ENCODE measurements at regions not wholly inside any gene's neighbourhood (a gene's known extent, or its start where the extent isn't known, plus 50 kb on each side); places are given as distances from the start of the nearest gene placed in this dataset.

DNA sequence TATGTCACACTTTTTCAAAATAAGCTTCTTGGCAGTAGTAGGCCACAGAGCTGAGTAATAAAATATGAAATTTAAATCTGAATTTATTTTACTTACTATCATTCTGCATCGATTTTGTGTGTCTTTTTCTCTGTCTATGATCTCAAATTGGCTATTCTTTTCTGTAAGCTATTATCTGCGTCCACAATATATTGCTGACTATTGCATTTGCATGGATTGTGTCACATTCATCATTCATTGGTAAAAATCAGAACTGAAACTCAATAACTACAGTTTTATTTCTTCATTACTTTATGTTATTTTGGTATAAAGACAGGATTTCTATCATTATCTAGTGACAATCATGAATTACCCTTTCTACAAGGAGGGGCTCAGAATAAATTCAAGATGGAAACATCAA, 154.8 kb upstream of the AGR3 start:
- Histone ChIP-seq H3K9me3 (ENCODE audit: control insufficient read depth in 2 of 2, low read length in 2 of 2) (no peaks in the 10 kb centered on the region), H3K36me3 (ENCODE audit: control insufficient read depth in 2 of 2, insufficient read depth in 2 of 2, low read length in 2 of 2) (no peaks in the 10 kb centered on the region), H3K27me3 (ENCODE audit: control insufficient read depth in 1 of 2, insufficient read depth in 2 of 2, low read length in 2 of 2) (no peaks in the 10 kb centered on the region), H3K27ac (ENCODE audit: low read length) (no peak overlapping the region), H3K9ac (ENCODE audit: low read length in 2 of 2) (no peak overlapping the region), H3K4me1 (ENCODE audit: control insufficient read depth, insufficient read depth, low read length) (no peaks in the 10 kb centered on the region), H3K4me3 (ENCODE audit: low read length in 2 of 2) (no peak overlapping the region)

DNA sequence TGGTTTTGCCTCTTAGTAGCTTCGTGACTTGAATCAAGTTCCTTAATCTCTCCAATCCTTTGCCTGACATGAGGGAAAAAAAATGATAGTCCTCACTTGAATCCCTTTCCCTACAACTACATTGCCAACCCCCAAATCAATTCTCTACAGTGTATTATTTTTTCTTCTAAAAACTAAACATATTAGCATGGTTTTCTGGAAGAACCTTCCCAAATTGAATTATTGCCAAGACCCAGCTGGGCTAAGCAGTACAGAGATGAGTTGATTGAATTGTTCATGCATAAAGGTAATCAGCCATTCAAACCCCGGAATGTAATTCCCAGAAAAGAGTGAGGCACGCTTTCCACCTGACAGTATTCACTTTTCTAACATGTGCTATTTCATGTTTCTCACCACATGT, 155.6 kb upstream of the AGR3 start:
- Histone ChIP-seq H3K27me3 (ENCODE audit: control insufficient read depth in 1 of 2, insufficient read depth in 2 of 2, low read length in 2 of 2) (no peaks in the 10 kb centered on the region), H3K9ac (ENCODE audit: low read length in 2 of 2) (no peak overlapping the region), H3K36me3 (ENCODE audit: control insufficient read depth in 2 of 2, insufficient read depth in 2 of 2, low read length in 2 of 2) (no peaks in the 10 kb centered on the region), H3K27ac (ENCODE audit: low read length) (no peak overlapping the region), H3K9me3 (ENCODE audit: control insufficient read depth in 2 of 2, low read length in 2 of 2) (no peaks in the 10 kb centered on the region), H3K4me3 (ENCODE audit: low read length in 2 of 2) (no peak overlapping the region), H3K4me1 (ENCODE audit: control insufficient read depth, insufficient read depth, low read length) (no peaks in the 10 kb centered on the region)

DNA sequence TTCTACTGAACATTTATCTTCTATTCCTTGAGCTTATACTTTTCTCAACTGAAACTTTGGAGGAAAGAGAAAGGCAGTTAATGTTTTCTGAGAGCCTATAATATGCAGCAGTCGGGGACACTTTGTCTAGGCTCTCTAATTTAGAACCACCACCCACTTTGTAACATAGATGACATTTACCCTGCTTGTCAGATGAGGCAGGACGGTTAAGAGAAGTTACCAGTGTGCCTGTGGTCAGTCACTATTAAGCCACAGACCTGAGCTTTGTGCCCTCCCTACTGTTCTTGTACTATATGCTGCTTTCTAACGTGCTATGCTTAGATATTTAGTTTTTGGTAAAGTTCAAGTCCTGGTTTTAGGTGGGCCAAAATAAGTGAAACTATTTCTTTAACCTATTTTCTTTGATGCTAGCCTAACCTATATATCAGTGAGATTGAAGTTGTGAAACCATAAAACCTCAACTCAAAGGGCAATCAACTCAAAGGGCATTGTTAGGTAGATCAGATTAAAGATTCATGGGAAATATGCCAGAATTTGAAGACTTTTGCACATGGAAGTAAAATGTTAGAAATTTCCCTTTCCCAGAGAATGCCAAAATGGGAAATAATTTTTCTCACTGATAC, 156.5 kb upstream of the AGR3 start:
- H3K36me3 ChIP-seq (ENCODE audit: control insufficient read depth in 2 of 2, insufficient read depth in 2 of 2, low read length in 2 of 2), result no peaks in the 10 kb centered on the region
- H3K9me3 ChIP-seq (ENCODE audit: control insufficient read depth in 2 of 2, low read length in 2 of 2), result no peaks in the 10 kb centered on the region
- H3K27me3 ChIP-seq (ENCODE audit: control insufficient read depth in 1 of 2, insufficient read depth in 2 of 2, low read length in 2 of 2), result no peaks in the 10 kb centered on the region
- H3K4me1 ChIP-seq (ENCODE audit: control insufficient read depth, insufficient read depth, low read length), result no peaks in the 10 kb centered on the region
- no peak overlapping the region for H3K9ac ChIP-seq (ENCODE audit: low read length in 2 of 2)
- H3K27ac ChIP-seq (ENCODE audit: low read length), result no peak overlapping the region
- H3K4me3 ChIP-seq (ENCODE audit: low read length in 2 of 2), result no peak overlapping the region

DNA sequence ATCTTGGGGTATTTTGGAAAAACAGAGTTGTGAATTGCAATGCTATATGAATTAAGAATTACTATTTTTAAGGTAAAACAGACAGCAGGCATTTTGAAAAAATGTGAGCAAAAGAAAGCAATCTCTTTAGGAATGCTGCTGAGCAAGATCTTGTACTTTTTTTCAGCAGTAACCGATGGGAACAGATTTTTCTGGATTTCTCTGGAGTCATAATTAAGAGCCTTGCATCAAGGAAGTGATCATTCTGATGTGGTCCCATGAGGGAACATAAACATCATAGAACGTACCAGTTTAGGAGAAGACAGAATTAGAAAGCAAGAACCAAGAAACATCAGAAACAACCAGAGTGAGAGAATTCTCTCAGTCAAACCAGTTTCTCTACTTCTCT, 157.0 kb upstream of the AGR3 start:
- no peak overlapping the region for H3K4me3 ChIP-seq (ENCODE audit: low read length in 2 of 2)
- no peaks in the 10 kb centered on the region for H3K27me3 ChIP-seq (ENCODE audit: control insufficient read depth in 1 of 2, insufficient read depth in 2 of 2, low read length in 2 of 2)
- no peaks in the 10 kb centered on the region for H3K36me3 ChIP-seq (ENCODE audit: control insufficient read depth in 2 of 2, insufficient read depth in 2 of 2, low read length in 2 of 2)
- no peak overlapping the region for H3K9ac ChIP-seq (ENCODE audit: low read length in 2 of 2)
- no peak overlapping the region for H3K27ac ChIP-seq (ENCODE audit: low read length)
- H3K4me1 ChIP-seq (ENCODE audit: control insufficient read depth, insufficient read depth, low read length), result no peaks in the 10 kb centered on the region
- no peaks in the 10 kb centered on the region for H3K9me3 ChIP-seq (ENCODE audit: control insufficient read depth in 2 of 2, low read length in 2 of 2)

DNA sequence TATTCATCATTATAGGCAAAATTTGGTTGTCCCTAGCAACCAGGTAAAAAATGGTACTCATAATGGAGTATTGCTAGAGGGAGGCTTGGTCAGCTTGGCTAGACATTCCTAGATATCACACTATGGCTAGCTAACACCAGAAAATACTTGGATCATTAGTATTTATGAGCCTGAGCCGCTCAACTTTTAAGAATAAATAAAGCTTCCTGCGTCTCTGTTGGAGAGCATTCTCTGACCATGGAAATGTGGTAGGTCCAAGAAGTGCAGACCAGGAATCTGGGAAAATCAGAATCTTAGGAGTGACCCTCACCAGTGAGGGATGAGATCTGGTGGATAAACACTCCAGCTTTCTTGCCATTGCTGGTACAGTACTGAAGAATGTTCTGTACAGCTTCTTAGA, 157.6 kb upstream of the AGR3 start:
- no peaks in the 10 kb centered on the region for H3K4me1 ChIP-seq (ENCODE audit: control insufficient read depth, insufficient read depth, low read length)
- no peaks in the 10 kb centered on the region for H3K9me3 ChIP-seq (ENCODE audit: control insufficient read depth in 2 of 2, low read length in 2 of 2)
- no peak overlapping the region for H3K4me3 ChIP-seq (ENCODE audit: low read length in 2 of 2)
- H3K36me3 ChIP-seq (ENCODE audit: control insufficient read depth in 2 of 2, insufficient read depth in 2 of 2, low read length in 2 of 2), result no peaks in the 10 kb centered on the region
- no peak overlapping the region for H3K9ac ChIP-seq (ENCODE audit: low read length in 2 of 2)
- H3K27me3 ChIP-seq (ENCODE audit: control insufficient read depth in 1 of 2, insufficient read depth in 2 of 2, low read length in 2 of 2), result no peaks in the 10 kb centered on the region
- H3K27ac ChIP-seq (ENCODE audit: low read length), result no peak overlapping the region

DNA sequence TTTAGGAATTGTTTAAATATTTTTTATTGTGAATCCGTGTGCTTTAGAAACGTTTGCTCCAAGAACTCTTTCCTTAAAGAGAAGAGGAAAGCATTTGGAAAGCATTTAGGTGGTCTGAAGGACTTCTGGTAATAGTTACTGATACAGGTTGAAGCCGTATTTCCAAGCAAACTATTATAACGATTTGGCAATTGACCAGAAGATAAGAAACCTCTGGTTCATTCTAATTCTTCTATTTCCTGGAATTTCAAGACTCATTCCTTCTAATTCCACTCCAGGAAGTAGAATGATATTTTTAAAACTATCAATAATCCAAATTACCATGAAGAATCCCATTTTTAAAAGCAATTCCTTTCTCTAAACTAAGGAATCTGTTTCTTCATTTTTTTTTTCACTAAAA, 158.9 kb upstream of the AGR3 start:
- H3K27me3 ChIP-seq (ENCODE audit: control insufficient read depth in 1 of 2, insufficient read depth in 2 of 2, low read length in 2 of 2), result no peaks in the 10 kb centered on the region
- no peak overlapping the region for H3K4me3 ChIP-seq (ENCODE audit: low read length in 2 of 2)
- no peak overlapping the region for H3K27ac ChIP-seq (ENCODE audit: low read length)
- H3K9ac ChIP-seq (ENCODE audit: low read length in 2 of 2), result no peak overlapping the region
- H3K36me3 ChIP-seq (ENCODE audit: control insufficient read depth in 2 of 2, insufficient read depth in 2 of 2, low read length in 2 of 2), result no peaks in the 10 kb centered on the region
- H3K9me3 ChIP-seq (ENCODE audit: control insufficient read depth in 2 of 2, low read length in 2 of 2), result no peaks in the 10 kb centered on the region
- H3K4me1 ChIP-seq (ENCODE audit: control insufficient read depth, insufficient read depth, low read length), result no peaks in the 10 kb centered on the region

DNA sequence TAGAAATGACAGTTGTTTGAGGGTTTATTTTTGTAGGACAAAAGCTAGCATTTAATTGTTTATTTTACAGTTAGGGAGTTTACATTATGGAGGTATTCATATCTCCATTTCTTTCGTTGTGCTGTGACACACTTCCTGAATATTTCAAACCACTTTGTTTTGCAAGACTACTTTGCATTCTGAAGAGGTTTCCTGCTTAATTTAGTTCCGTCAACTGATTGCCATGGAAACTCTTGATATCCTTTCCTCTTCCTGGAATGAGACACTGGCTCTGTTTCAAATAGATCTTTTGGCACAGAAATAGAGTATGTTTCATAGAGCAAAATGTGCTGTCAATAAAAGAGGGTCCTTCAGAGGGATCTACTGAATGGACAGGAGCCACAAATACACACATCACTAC, 159.5 kb upstream of the AGR3 start:
- Histone ChIP-seq H3K4me1 (ENCODE audit: control insufficient read depth, insufficient read depth, low read length) (no peaks in the 10 kb centered on the region), H3K27ac (ENCODE audit: low read length) (no peak overlapping the region), H3K36me3 (ENCODE audit: control insufficient read depth in 2 of 2, insufficient read depth in 2 of 2, low read length in 2 of 2) (no peaks in the 10 kb centered on the region), H3K9me3 (ENCODE audit: control insufficient read depth in 2 of 2, low read length in 2 of 2) (no peaks in the 10 kb centered on the region), H3K4me3 (ENCODE audit: low read length in 2 of 2) (no peak overlapping the region), H3K9ac (ENCODE audit: low read length in 2 of 2) (no peak overlapping the region), H3K27me3 (ENCODE audit: control insufficient read depth in 1 of 2, insufficient read depth in 2 of 2, low read length in 2 of 2) (no peaks in the 10 kb centered on the region)

DNA sequence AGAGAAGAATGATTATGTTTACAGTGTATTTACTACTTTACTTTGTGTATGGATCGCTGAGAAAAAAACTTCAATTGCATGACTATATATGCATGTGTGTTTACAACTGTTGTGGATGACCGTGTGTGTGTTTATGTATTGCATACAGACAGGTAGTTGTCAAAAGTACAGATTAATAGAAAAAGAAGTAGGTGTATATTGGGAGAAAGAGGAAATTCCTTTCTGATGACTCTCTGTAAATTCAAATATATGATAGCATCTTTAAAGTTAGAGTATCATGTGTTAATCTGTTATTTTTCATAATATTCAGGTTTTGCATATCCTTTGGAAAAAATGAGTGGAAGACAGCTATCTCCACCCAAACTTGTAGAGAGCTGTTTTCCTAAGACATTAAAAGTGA, 160.4 kb upstream of the AGR3 start:
- Histone ChIP-seq H3K27ac (ENCODE audit: low read length) (no peak overlapping the region), H3K9me3 (ENCODE audit: control insufficient read depth in 2 of 2, low read length in 2 of 2) (no peaks in the 10 kb centered on the region), H3K4me3 (ENCODE audit: low read length in 2 of 2) (no peak overlapping the region), H3K36me3 (ENCODE audit: control insufficient read depth in 2 of 2, insufficient read depth in 2 of 2, low read length in 2 of 2) (no peaks in the 10 kb centered on the region), H3K9ac (ENCODE audit: low read length in 2 of 2) (no peak overlapping the region), H3K27me3 (ENCODE audit: control insufficient read depth in 1 of 2, insufficient read depth in 2 of 2, low read length in 2 of 2) (no peaks in the 10 kb centered on the region), H3K4me1 (ENCODE audit: control insufficient read depth, insufficient read depth, low read length) (no peaks in the 10 kb centered on the region)

DNA sequence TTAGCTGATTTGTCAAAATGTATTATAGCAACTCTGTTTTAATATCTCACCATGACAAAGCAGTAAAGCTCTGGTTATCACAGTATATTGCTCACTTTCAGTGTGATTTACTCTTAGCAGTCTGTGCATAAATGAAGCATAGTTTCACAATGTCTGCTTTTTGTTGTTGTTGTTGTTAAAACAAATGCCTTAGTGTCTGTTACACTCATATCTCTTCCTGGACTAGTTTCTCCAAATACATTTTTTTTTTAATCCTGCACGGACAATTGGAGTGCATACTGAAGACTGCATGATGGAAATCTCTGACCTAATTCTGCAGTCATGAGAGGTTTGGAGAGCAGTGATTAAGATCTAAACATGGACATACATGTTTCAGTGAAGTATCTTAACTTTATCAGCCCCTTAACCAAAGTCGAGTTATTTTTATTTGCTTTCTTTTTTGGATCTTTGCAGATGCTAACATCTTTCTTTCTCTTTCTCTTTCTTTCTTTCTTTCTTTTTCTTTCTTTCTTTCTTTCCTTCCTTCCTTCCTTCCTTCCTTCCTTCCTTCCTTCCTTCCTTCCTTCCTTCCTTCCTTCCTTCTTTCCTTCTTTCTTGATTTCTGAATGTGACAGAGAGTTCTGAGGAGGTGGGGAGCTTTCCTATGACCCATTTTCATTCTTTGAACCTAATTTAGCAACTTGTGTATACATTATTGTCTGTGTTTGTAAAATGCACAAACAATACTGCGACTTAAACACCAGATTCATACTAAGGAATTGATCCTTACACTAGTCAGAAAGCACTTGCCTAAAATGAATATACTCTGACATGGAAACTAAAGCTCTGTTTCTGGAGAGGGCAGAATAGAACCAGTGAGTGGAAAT, 161.5 kb upstream of the AGR3 start:
- no peaks in the 10 kb centered on the region for H3K9me3 ChIP-seq (ENCODE audit: control insufficient read depth in 2 of 2, low read length in 2 of 2)
- H3K27me3 ChIP-seq (ENCODE audit: control insufficient read depth in 1 of 2, insufficient read depth in 2 of 2, low read length in 2 of 2), result no peaks in the 10 kb centered on the region
- H3K36me3 ChIP-seq (ENCODE audit: control insufficient read depth in 2 of 2, insufficient read depth in 2 of 2, low read length in 2 of 2), result no peaks in the 10 kb centered on the region
- H3K27ac ChIP-seq (ENCODE audit: low read length), result no peak overlapping the region
- no peak overlapping the region for H3K9ac ChIP-seq (ENCODE audit: low read length in 2 of 2)
- no peak overlapping the region for H3K4me3 ChIP-seq (ENCODE audit: low read length in 2 of 2)
- H3K4me1 ChIP-seq (ENCODE audit: control insufficient read depth, insufficient read depth, low read length), result no peaks in the 10 kb centered on the region

DNA sequence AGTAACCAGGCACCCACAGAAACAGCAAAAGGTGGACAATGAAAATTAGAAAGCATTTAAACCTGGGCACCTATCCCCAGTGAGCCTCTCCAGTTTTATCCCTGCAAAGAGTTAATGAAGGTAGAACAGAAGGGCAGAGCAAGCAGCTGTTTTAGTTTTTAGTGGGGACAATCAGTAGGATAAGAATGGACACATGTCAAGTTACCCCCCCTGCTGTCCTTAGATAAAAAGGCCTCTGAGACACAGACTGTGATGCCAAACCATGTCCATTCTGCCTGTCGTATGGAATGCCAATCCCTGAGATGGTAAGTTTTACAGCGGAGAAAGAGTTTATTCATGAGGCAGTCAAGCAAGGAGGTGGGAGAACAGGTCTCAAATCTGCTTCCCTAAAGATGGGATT, 162.6 kb upstream of the AGR3 start:
- Histone ChIP-seq H3K27me3 (ENCODE audit: control insufficient read depth in 1 of 2, insufficient read depth in 2 of 2, low read length in 2 of 2) (no peaks in the 10 kb centered on the region), H3K27ac (ENCODE audit: low read length) (no peak overlapping the region), H3K36me3 (ENCODE audit: control insufficient read depth in 2 of 2, insufficient read depth in 2 of 2, low read length in 2 of 2) (no peaks in the 10 kb centered on the region), H3K9ac (ENCODE audit: low read length in 2 of 2) (no peak overlapping the region), H3K9me3 (ENCODE audit: control insufficient read depth in 2 of 2, low read length in 2 of 2) (no peaks in the 10 kb centered on the region), H3K4me3 (ENCODE audit: low read length in 2 of 2) (no peak overlapping the region), H3K4me1 (ENCODE audit: control insufficient read depth, insufficient read depth, low read length) (no peaks in the 10 kb centered on the region)

DNA sequence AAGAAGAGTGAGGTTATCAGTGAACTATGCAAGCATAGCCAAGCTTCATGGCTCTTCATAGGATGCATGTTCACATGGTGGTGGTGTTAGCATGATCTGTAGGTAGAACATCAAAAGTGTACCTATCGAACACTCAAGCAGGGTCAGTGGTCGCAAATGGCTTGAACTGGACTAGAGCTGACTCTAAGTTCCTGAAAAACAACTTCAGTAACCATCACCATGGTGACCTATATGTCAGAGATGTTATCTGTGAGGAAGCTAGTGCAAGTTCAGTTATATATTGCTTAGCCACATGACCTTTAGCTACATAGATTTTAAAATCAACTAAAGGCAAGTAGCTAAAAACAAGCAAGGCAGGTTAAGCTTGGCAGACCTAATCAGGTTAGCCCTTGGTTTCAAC, 163.1 kb upstream of the AGR3 start:
- Histone ChIP-seq H3K27ac (ENCODE audit: low read length) (no peak overlapping the region), H3K27me3 (ENCODE audit: control insufficient read depth in 1 of 2, insufficient read depth in 2 of 2, low read length in 2 of 2) (no peaks in the 10 kb centered on the region), H3K36me3 (ENCODE audit: control insufficient read depth in 2 of 2, insufficient read depth in 2 of 2, low read length in 2 of 2) (no peaks in the 10 kb centered on the region), H3K9ac (ENCODE audit: low read length in 2 of 2) (no peak overlapping the region), H3K4me1 (ENCODE audit: control insufficient read depth, insufficient read depth, low read length) (no peaks in the 10 kb centered on the region), H3K4me3 (ENCODE audit: low read length in 2 of 2) (no peak overlapping the region), H3K9me3 (ENCODE audit: control insufficient read depth in 2 of 2, low read length in 2 of 2) (no peaks in the 10 kb centered on the region)
